ENCODE measurements at regions not wholly inside any gene's neighbourhood (a gene's known extent, or its start where the extent isn't known, plus 50 kb on each side); places are given as distances from the start of the nearest gene placed in this dataset.
A peak's percentile ranks its signal among the peaks of the same experiment; 100 is the strongest.

DNA sequence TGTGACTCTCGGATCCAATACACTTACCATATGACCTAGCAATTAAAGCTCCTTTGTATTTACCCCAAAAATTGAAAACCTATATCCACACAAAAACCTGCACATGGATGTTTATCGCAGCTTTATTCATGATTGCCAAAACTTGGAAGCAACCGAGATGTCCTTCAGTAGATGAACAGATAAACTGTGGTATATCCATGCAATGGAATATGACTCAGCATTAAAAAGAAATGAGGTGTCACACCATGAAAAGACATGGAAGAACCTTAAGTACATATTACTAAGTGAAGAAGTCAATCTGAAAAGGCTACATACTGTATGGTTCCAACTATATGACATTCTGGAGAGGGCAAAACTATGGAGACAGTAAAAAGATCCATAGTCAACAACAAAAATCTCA is 82.0 kb upstream of the PHF24 start:
- no peak for TF ChIP-seq CTCF (IDR thresholded peaks at IDR 0.05)

- TF ChIP-seq CTCF (IDR thresholded peaks at IDR 0.05) = peak; percentile 55
These were observed 88.7 kb upstream of the PHF24 start for GRCh38 chr9:34869390-34869789.

DNA sequence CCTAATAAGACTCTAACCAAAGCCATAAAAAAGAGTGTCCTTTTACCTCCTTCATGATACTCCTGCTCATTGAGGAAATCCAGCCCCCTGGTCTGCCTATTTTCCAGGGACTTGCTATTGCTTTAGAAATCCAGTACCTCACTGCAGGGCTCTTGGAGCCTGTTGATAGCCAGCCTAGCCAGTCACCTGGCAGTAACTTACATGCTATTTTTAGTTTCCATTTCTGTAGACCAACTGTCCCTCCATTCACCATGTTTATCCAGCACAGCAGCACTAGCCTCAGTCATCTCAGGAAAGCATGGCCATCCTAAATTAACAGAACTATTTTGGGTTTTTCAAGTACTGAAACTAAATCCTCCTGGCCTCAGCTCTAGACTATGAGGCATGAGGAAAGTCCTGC is 91.5 kb upstream of the PHF24 start:
- no peak for TF ChIP-seq CTCF (IDR thresholded peaks at IDR 0.05)

DNA sequence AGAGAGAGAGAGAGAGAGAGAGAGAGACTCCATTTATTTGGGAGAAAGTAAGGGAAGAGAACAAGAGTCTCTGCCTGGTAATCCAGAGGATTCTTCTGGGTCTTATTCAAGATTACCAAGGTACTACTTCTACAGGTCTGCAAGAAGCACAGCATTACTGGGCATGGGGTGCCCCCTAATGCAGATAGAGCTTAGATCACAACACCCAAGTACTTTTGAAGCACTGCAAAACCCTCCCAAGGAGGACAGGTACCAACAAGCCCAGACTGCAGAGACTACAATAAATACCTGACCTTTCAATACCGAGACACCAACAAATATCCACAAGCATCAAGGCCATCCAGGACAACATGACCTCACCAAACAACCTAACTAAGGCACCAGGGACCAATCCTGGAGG is 94.7 kb upstream of the PHF24 start:
- TF ChIP-seq CTCF (IDR thresholded peaks at IDR 0.05) = no peak

GRCh38 chr9:34862836-34863235 is 95.2 kb upstream of the PHF24 start:
- no peak for TF ChIP-seq CTCF (IDR thresholded peaks at IDR 0.05)

DNA sequence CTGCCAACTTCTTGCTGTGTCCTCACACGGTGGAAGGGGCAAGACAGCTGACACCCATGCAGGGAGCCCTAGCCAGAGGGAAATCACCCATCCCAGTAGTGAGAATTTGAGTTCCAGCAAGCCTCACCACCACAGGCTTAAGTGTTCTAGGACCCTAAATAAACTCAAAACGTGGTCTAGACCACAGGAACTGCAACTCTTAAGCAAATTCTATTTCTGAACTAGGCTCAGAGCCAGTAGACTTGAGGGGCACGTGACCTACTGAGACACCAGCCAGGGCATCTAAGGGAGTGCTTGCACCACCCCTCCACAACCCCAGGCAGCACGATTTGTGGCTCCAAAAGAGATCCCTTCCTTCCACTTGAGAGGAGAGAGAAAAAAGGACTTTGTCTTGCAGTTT is 96.0 kb upstream of the PHF24 start:
- TF ChIP-seq CTCF (IDR thresholded peaks at IDR 0.05) = no peak

GRCh38 chr9:34830068-34830467 is 120.1 kb upstream of the CCL21 start:
- no peak for TF ChIP-seq CTCF (IDR thresholded peaks at IDR 0.05)

DNA sequence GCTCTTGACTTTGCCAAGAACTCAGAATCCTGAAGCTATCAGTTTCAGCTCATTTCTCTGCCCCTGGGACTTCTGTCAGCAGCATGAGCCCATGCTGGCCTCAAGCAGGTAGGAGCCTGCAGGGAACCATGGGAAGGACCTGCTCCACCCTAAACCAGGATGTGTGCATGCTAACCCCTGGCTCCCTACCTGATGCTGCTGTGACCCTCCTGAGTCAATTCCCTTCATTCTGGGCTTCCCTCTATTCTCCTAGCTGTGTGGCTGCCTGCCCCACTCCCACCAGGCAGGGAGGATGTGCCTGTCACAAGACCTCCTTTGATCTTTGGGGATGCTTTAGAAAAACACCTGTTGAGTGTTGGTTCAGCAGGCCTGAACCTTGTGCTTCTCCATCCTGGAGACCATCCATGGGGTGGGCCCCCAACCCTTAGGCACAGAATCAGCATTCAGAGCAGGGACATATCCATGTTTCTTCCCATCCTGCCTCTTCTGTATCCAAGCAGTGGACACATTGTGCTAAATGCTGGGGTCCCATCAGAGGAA is 117.1 kb upstream of the CCL21 start:
- no peak for TF ChIP-seq CTCF (IDR thresholded peaks at IDR 0.05)
